NCI-H510A (cell line): ENCODE measurements at regions not wholly inside any gene's neighbourhood (a gene's known extent, or its start where the extent isn't known, plus 50 kb on each side); places are given as distances from the start of the nearest gene placed in this dataset.
A peak's percentile ranks its signal among the peaks of the same experiment; 100 is the strongest.

ENCODE experiments used
- DNase-seq: peaks from one replicate; lab custom pipeline; 2025; lab: John Stamatoyannopoulos, UW

GRCh38 chr6:33863723-33864440, 60.1 kb upstream of the MLN start:
- DNase-seq, result no peak

DNA sequence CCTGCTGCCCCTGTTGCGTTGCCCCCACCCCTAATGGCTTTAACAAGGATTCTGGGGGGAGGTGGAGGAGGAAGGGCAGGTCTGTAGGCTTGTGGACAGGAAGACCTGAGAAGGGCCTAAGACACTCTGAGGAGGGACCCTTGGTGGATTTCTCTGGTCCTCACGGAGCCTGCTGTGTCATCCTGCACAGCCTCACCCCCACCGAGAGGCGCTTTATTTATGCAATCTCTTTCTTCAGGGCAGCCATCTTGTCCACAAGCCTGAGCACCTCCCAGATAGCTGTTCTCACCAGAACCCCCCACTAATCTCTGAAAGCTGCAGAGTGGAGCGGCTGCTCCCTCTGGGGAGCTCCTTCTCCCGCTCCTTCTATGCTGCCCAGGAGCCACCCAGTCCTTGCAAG, 59.3 kb upstream of the MLN start:
- no peak for DNase-seq

- no peak for DNase-seq
Observed at GRCh38 chr6:33862536-33862935, 58.7 kb upstream of the MLN start.

DNA sequence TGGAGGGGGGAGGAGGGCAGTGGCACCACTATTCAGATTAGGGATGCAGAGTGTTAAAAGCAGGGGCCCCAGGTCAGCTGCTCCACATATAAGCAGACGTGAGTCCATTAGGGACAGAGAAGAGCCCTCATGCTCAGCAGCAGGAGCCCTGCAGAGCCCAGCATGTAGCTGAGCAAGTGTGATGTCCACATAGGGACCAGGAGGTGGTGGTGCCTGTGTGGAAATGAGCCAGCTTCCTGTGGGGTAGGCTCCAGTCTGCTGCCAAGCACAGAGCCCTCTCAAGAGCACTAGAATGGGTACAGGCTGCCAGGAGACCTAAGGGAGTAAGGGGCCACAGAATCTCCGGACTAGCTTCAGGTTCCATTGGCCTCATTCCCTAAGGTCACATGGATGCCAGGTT, 57.9 kb upstream of the MLN start:
- no peak for DNase-seq

GRCh38 chr6:33860706-33861474, 57.1 kb upstream of the MLN start:
- peak; percentile 70 for DNase-seq

GRCh38 chr6:33860006-33860405, 56.2 kb upstream of the MLN start:
- no peak for DNase-seq

- DNase-seq, result no peak
Observed at GRCh38 chr6:33858804-33859505, 55.2 kb upstream of the MLN start.

DNA sequence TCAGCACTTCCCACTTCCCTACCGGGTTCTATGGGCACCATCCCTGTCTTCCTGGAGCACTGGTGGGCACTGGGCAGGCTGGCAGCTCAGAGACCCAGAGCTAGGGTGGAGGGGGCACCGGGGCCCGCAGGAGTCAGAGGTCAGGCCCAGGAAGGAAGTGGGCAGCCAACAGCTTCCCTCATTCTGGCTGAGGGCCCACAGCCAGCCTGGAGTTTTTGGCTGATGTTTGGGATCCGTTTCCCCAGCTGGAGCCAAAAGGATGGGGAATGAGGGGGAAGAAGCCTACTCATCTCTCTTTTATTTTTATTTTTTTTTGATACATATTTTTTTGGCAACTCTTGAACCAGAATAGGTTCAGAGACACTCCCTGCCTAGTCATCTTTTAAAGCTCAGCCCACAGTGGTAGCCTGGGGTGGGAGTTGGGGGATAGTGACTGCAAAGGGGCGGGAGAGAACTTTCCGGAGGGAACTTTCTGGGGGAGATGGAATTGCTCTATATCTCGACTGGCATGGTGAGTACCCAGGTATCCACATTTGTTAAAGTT, 54.2 kb upstream of the MLN start:
- no peak for DNase-seq

GRCh38 chr6:33857093-33857931, 53.5 kb upstream of the MLN start:
- no peak for DNase-seq

- DNase-seq, result no peak
Observed at GRCh38 chr6:33856655-33857054, 52.9 kb upstream of the MLN start.

GRCh38 chr6:33856031-33856590, 52.3 kb upstream of the MLN start:
- no peak for DNase-seq

- peak; percentile 55 for DNase-seq
Observed at GRCh38 chr6:33854572-33855030, 50.8 kb upstream of the MLN start.

GRCh38 chr6:33853736-33854135, 49.9 kb upstream of the MLN start:
- no peak for DNase-seq
